Transverse colon (tissue), 4 donors: ENCODE measurements at regions not wholly inside any gene's neighbourhood (a gene's known extent, or its start where the extent isn't known, plus 50 kb on each side); places are given as distances from the start of the nearest gene placed in this dataset.

Source experiments
- DNase-seq: peaks from one replicate; pipeline ENCODE4 v3.0.0-alpha.2; 2019
- H3K27ac ChIP-seq, 4 donors: fragments of 200-600 bp; sonication (generic); 2 replicates each; pipeline ENCODE4 v1.5.1; 2016 to 2018; ENCODE audit warnings: inconsistent platforms in 4 of 4
- H3K27me3 ChIP-seq: fragments of 200-600 bp; sonication (generic); 2 replicates; pipeline ENCODE4 v1.5.1; 2017; ENCODE audit warnings: inconsistent platforms
- H3K36me3 ChIP-seq, 4 donors: fragments of 200-600 bp; sonication (generic); 2 replicates each; pipeline ENCODE4 v1.5.1; 2017 to 2019; ENCODE audit warnings: inconsistent platforms in 4 of 4
- H3K4me1 ChIP-seq, 4 donors: fragments of 200-600 bp; sonication (generic); 2 replicates each; pipeline ENCODE4 v1.5.1; 2017 to 2020; ENCODE audit warnings: inconsistent platforms in 4 of 4
- H3K4me3 ChIP-seq, 4 donors: fragments of 200-600 bp; sonication (generic); 1 replicate in 1 of 4; 2 replicates in 3 of 4; pipeline versions ENCODE4 v1.5.1 to v1.6.1; 2017 to 2019; ENCODE audit warnings: inconsistent platforms in 4 of 4
- H3K9me3 ChIP-seq, 2 donors: fragments of 200-600 bp; sonication (generic); 2 replicates each; pipeline ENCODE4 v1.5.1; 2017 to 2019; ENCODE audit warnings: inconsistent platforms in 2 of 2
- CTCF ChIP-seq, 5 experiments: fragments of 200-600 bp in 3 of 5; fragments of 450-650 bp in 2 of 5; sonication (generic) in 3 of 5; IDR thresholded peaks; 1 replicate in 2 of 5; 2 replicates in 3 of 5; pipeline ENCODE4 v1.5.1; 2016 to 2017; ENCODE audit warnings: antibody characterized with exemption in 5 of 5, inconsistent platforms in 3 of 5, mild to moderate bottlenecking in 2 of 5, moderate library complexity in 1 of 5
- EP300 ChIP-seq: sonication (generic); formaldehyde crosslinking; IDR thresholded peaks from one replicate; pipeline ENCODE4 v1.6.1; 2017; ENCODE audit warnings: antibody characterized with exemption, low read depth
- POLR2A ChIP-seq: fragments of 450-650 bp; IDR thresholded peaks from one replicate; pipeline ENCODE4 v1.6.1; 2016; ENCODE audit warnings: antibody characterized with exemption, mild to moderate bottlenecking, moderate library complexity
- POLR2AphosphoS5 ChIP-seq, 3 donors: sonication (generic); formaldehyde crosslinking; IDR thresholded peaks; one replicate each; pipeline ENCODE4 v1.6.1; 2016; ENCODE audit warnings: antibody characterized with exemption in 3 of 3
- WGBS, 2 donors: methylation state at CpG; one replicate each; pipeline ENCODE4 v1.1.5; 2018; ENCODE audit warnings: low coverage in 1 of 2; 5-methylcytosine and 5-hydroxymethylcytosine counted together
- in situ Hi-C, 4 donors: fragments of 200-750 bp; cut with MboI; loops; one replicate each; pipeline versions ENCODE4 v1.15.0 to v1.15.1; 2017; ENCODE audit warnings: low sequenced_read_pairs in 3 of 4, low pct_ligation_motif_present in 1 of 4, low pct_unique_long_range_greater_than_20kb in 1 of 4
- intact Hi-C: fragments of 100-400 bp; cut with DNase I; formaldehyde crosslinking; loops from one replicate; pipeline ENCODE4 v1.15.1; 2023; ENCODE audit warnings: low total_unique reads

- no peak overlapping the region for H3K4me3 ChIP-seq
- no peaks in the 10 kb centered on the region for H3K36me3 ChIP-seq
- peak in 1 of 5 experiments; percentile 19 for TF ChIP-seq CTCF (IDR thresholded peaks at IDR 0.05)
- TF ChIP-seq POLR2AphosphoS5 (IDR thresholded peaks at IDR 0.05): no peak
- intact Hi-C loops (no loop called here), in situ Hi-C loops (no loop called here)
- no peak overlapping the region for H3K27ac ChIP-seq
- H3K4me1 ChIP-seq: no peaks in the 10 kb centered on the region
- 22 to 52% methylated on average over 3 of the region's 3 CpGs for WGBS, 2 donors
- H3K27me3 ChIP-seq: no peaks in the 10 kb centered on the region
- peaks cover 0 to 5% of the 10 kb centered on the region in 2 donors for H3K9me3 ChIP-seq
- no peak for DNase-seq
Observed at GRCh38 chr3:187974871-187975271, 179.1 kb upstream of the LPP start.

GRCh38 chr3:187975561-187976364 lies 178.2 kb upstream of the LPP start:
- no peaks in the 10 kb centered on the region for H3K27me3 ChIP-seq
- in situ Hi-C loops: no loop called here
- intact Hi-C loops: no loop called here
- TF ChIP-seq CTCF (IDR thresholded peaks at IDR 0.05) (no peak), POLR2AphosphoS5 (IDR thresholded peaks at IDR 0.05) (no peak), POLR2A (no peak), EP300 (no peak)
- 73% methylated on average over 7 of the region's 7 CpGs; no CpG with 5 or more reads in 1 of the 2 donors for WGBS, 2 donors
- DNase-seq: no peak
- H3K4me1 ChIP-seq: no peaks in the 10 kb centered on the region
- H3K9me3 ChIP-seq: peaks cover 0 to 5% of the 10 kb centered on the region in 2 donors
- no peak overlapping the region for H3K4me3 ChIP-seq
- no peak overlapping the region for H3K27ac ChIP-seq
- no peaks in the 10 kb centered on the region for H3K36me3 ChIP-seq

GRCh38 chr3:187976365-187976900 lies 177.5 kb upstream of the LPP start:
- H3K4me3 ChIP-seq: no peak overlapping the region
- H3K36me3 ChIP-seq: no peaks in the 10 kb centered on the region
- no peak for TF ChIP-seq POLR2A
- no peak for TF ChIP-seq POLR2AphosphoS5 (IDR thresholded peaks at IDR 0.05)
- no peak for TF ChIP-seq EP300
- no peak for TF ChIP-seq CTCF (IDR thresholded peaks at IDR 0.05)
- no peak for DNase-seq
- no peaks in the 10 kb centered on the region for H3K4me1 ChIP-seq
- intact Hi-C loops: no loop called here
- no peak overlapping the region for H3K27ac ChIP-seq
- WGBS, 2 donors: 85 to 97% methylated on average over 3 to 6 of the region's 6 CpGs
- in situ Hi-C loops: no loop called here
- H3K9me3 ChIP-seq: peaks cover 0 to 5% of the 10 kb centered on the region in 2 donors
- no peaks in the 10 kb centered on the region for H3K27me3 ChIP-seq

GRCh38 chr3:187977659-187978058 lies 176.3 kb upstream of the LPP start:
- H3K4me1 ChIP-seq: no peaks in the 10 kb centered on the region
- H3K27me3 ChIP-seq: no peaks in the 10 kb centered on the region
- TF ChIP-seq CTCF (IDR thresholded peaks at IDR 0.05) (no peak), POLR2AphosphoS5 (IDR thresholded peaks at IDR 0.05) (no peak), POLR2A (no peak), EP300 (no peak)
- no peak overlapping the region for H3K27ac ChIP-seq
- no peak for DNase-seq
- H3K9me3 ChIP-seq: peaks cover 0 to 5% of the 10 kb centered on the region in 2 donors
- no peak overlapping the region for H3K4me3 ChIP-seq
- in situ Hi-C loops: no loop called here
- 97% methylated on average over 3 to 4 of the region's 4 CpGs for WGBS, 2 donors
- intact Hi-C loops: no loop called here
- no peaks in the 10 kb centered on the region for H3K36me3 ChIP-seq
